ENCODE measurements at regions not wholly inside any gene's neighbourhood (a gene's known extent, or its start where the extent isn't known, plus 50 kb on each side); places are given as distances from the start of the nearest gene placed in this dataset.
"Not testable (repeated sequence)": the region's sequence is repeated elsewhere in the genome, so short reads cannot be mapped to it uniquely, and the experiment has no call there.

GRCh38 chr3:139238281-139239030, 105.4 kb upstream of the MRPS22 start:
- no peak for DNase-seq (ENCODE audit: low read depth)

GRCh38 chr3:139239550-139239949, 104.3 kb upstream of the MRPS22 start:
- no peak for DNase-seq (ENCODE audit: low read depth)

GRCh38 chr3:139241783-139242182, 102.0 kb upstream of the MRPS22 start:
- DNase-seq (ENCODE audit: low read depth), result no peak

GRCh38 chr3:139243710-139244109, 100.1 kb upstream of the MRPS22 start:
- DNase-seq (ENCODE audit: low read depth), result no peak

- no peak for DNase-seq (ENCODE audit: low read depth)
These were observed 95.1 kb upstream of the MRPS22 start for GRCh38 chr3:139248593-139249255.

GRCh38 chr3:139251529-139251928, 92.3 kb upstream of the MRPS22 start:
- DNase-seq (ENCODE audit: low read depth), result no peak

GRCh38 chr3:139252719-139253118, 91.1 kb upstream of the MRPS22 start:
- DNase-seq (ENCODE audit: low read depth), result no peak

GRCh38 chr3:139258276-139258675, 85.5 kb upstream of the MRPS22 start:
- no peak for DNase-seq (ENCODE audit: low read depth)

- DNase-seq (ENCODE audit: low read depth), result no peak
These were observed 84.4 kb upstream of the MRPS22 start for GRCh38 chr3:139259398-139259797.

GRCh38 chr3:139260041-139260486, 83.8 kb upstream of the MRPS22 start:
- no peak for DNase-seq (ENCODE audit: low read depth)

- DNase-seq (ENCODE audit: low read depth), result no peak
These were observed 82.8 kb upstream of the MRPS22 start for GRCh38 chr3:139260793-139261736.

GRCh38 chr3:139261754-139262586, 81.8 kb upstream of the MRPS22 start:
- no peak for DNase-seq (ENCODE audit: low read depth)

GRCh38 chr3:139263798-139264197, 80.0 kb upstream of the MRPS22 start:
- no peak for DNase-seq (ENCODE audit: low read depth)

- no peak for DNase-seq (ENCODE audit: low read depth)
These were observed 79.4 kb upstream of the MRPS22 start for GRCh38 chr3:139264375-139264774.

- DNase-seq (ENCODE audit: low read depth), result no peak
These were observed 78.4 kb upstream of the MRPS22 start for GRCh38 chr3:139265131-139266016.

- DNase-seq (ENCODE audit: low read depth), result no peak
These were observed 76.2 kb upstream of the MRPS22 start for GRCh38 chr3:139267300-139268246.

GRCh38 chr3:139269984-139270383, 73.8 kb upstream of the MRPS22 start:
- DNase-seq (ENCODE audit: low read depth), result no peak

- DNase-seq (ENCODE audit: low read depth), result not testable (repeated sequence)
These were observed 73.2 kb upstream of the MRPS22 start for GRCh38 chr3:139270652-139271051.

GRCh38 chr3:139280027-139280671, 63.7 kb upstream of the MRPS22 start:
- no peak for DNase-seq (ENCODE audit: low read depth)
